ENCODE measurements at regions not wholly inside any gene's neighbourhood (a gene's known extent, or its start where the extent isn't known, plus 50 kb on each side); places are given as distances from the start of the nearest gene placed in this dataset.

GRCh38 chr10:4730998-4731397 lies 95.0 kb upstream of the AKR1E2 start:
- no peak for DNase-seq

- no peak for DNase-seq
Observed at GRCh38 chr10:4725917-4726606, 99.9 kb upstream of the AKR1E2 start.

GRCh38 chr10:4723860-4724259 lies 102.1 kb upstream of the AKR1E2 start:
- DNase-seq, result no peak

- no peak for DNase-seq
Observed at GRCh38 chr10:4721999-4722753, 103.8 kb upstream of the AKR1E2 start.

- DNase-seq, result no peak
Observed at GRCh38 chr10:4720463-4720862, 105.5 kb upstream of the AKR1E2 start.

DNA sequence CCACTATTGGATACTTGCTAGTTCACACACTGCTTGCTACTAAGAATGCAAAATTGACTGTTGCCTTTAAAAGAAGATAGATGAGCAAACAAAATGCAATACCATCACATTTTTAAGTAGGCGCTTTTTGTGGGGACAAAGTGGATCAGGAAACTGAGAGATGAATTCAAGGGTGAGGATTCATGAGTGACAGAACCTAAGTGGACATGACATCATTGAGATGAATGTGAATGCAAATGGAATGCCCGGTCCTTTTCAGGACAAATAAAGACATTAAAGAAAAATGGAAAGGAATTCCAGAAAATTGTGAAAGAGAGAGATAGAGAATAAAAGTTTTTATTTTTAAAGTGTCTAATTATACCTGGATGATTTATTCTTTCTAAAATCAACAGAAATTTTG lies 106.3 kb upstream of the AKR1E2 start:
- DNase-seq, result no peak

GRCh38 chr10:4719036-4719435 lies 107.0 kb upstream of the AKR1E2 start:
- no peak for DNase-seq

- DNase-seq, result no peak
Observed at GRCh38 chr10:4718544-4718943, 107.5 kb upstream of the AKR1E2 start.

DNA sequence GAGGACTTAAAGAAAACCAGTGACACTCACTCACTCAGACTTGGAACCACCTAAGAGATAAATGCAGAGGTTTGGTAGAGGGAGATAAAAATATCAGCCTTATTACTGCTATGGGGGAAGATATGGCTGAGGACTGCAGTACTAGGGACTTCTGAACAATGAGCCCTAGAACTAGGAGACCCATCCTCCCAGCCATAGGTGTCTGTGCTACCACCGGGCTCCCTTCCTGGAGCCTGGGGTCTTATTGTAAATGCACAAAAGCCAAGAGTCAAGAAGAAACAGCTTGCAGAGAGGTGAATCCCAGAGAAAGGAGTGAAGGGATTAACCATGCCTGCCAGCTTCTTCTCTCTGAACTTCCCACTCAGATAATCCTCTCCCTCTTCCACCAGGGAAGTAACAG lies 108.3 kb upstream of the AKR1E2 start:
- no peak for DNase-seq

GRCh38 chr10:4710858-4711257 lies 115.1 kb upstream of the AKR1E2 start:
- no peak for DNase-seq

DNA sequence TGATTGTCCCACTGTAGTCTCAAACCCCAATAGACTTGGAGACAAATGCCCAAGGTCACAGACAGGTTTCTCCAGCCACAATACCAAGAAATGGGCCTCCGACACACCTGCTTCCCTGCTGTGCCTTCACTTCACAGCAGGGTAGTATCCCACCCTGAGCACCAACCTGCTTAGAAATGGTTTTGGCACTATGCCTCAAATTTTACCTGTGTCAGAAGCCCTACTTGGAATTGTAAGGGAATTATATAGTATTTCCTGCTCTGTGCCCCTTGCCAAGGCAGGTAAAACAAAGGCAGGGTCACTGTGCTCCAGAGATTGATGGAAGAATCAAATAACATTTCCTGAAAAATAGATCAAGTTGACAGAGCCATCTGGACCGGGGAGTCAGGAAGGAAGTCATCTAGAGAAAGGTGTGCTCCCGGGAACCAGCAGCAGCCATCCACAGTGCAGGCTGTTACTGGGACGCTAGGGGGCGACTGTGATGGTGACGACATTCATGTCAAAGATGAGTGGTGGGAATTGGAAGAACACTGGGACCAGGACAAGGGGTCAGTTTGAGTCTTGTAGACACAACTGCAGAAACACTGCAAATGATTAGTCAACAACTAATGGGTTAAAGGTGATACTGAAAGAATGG lies 117.8 kb upstream of the AKR1E2 start:
- no peak for DNase-seq

DNA sequence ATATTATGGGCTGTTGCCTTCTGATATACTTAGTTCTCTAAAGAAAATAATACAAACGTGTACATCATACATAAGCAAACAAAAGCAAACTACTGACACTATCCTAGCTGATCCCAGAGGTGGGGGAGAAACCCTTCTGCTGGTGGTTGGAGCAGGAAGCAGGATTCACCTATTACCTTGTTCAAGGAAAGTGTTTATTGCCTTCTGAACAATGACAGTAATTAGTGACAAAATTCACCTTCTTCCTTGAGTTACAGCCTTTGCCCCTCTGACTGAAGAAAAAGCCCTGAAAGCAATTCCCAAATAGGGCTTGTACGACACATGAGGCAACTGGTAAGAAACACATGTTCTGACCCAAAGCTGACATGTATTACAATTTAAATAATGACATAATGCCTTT lies 118.8 kb upstream of the AKR1E2 start:
- no peak for DNase-seq

DNA sequence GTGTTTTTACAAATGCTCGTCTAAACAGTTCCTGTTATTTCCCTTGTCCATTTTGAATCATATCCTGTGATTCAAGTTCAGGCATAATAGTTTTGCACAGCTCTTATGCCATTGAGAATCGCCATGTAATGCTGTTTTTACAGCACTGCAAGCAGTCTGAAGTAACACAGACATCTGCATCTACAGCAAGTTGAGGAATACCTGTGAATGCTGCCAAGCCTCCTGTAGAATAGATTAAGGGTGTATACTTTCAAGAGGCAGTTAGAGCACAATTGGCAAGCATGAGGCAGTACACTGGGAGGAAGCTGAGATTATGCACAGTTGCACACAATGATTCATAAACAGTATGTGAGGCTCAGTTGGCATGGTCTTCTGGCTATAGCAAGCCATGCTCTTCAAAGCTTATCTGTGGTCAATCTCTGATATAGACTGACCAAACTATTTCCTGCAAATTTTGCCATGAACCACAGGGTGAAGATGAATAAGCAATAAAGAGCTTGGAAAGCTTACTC lies 121.9 kb upstream of the AKR1E2 start:
- DNase-seq, result no peak

- no peak for DNase-seq
Observed at GRCh38 chr10:4701016-4701415, 125.0 kb upstream of the AKR1E2 start.

GRCh38 chr10:4699950-4700730 lies 125.9 kb upstream of the AKR1E2 start:
- no peak for DNase-seq

DNA sequence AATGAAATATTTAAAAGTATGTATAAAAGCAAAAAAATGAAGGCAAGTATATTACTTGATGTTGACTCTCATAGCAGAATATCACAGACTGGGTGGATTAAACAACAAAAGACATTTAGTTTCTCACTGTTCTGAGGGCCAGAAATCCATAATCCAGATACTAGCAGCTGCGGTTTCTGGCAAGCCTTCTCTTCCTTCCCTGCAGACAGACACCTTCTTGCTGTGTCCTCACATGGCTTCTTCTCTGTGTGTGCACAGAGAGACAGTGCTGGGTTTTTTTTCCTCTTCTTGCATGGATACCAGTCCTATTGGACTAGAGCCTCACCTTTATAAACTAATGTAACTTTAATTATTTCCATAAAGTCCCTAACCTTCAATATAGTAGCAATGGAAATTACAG lies 127.9 kb upstream of the AKR1E2 start:
- no peak for DNase-seq

GRCh38 chr10:4696186-4696585 lies 129.8 kb upstream of the AKR1E2 start:
- no peak for DNase-seq

DNA sequence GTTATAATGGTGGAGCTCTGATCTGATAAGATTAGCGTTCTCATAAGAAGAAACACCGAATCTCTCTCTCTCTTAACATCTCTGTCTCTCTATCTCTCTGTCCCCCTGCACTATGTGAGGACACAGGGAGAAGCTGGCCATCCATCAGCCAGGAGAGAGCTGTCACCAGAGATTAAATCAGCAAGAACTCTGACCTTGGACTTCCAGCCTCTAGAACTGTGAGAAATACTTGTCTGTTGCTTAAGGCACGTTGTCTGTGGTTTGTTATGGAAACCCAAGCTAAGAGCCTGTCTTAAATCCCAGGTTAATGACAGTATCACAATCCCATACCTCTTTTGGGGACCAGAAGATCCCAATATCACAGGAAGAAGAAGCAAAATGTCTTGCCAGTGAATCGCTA lies 132.0 kb upstream of the AKR1E2 start:
- DNase-seq, result no peak

- no peak for DNase-seq
Observed at GRCh38 chr10:4692206-4692605, 133.8 kb upstream of the AKR1E2 start.

GRCh38 chr10:4691776-4692175 lies 134.2 kb upstream of the AKR1E2 start:
- DNase-seq, result no peak

GRCh38 chr10:4691301-4691700 lies 134.7 kb upstream of the AKR1E2 start:
- no peak for DNase-seq

GRCh38 chr10:4688601-4689000 lies 137.4 kb upstream of the AKR1E2 start:
- no peak for DNase-seq

DNA sequence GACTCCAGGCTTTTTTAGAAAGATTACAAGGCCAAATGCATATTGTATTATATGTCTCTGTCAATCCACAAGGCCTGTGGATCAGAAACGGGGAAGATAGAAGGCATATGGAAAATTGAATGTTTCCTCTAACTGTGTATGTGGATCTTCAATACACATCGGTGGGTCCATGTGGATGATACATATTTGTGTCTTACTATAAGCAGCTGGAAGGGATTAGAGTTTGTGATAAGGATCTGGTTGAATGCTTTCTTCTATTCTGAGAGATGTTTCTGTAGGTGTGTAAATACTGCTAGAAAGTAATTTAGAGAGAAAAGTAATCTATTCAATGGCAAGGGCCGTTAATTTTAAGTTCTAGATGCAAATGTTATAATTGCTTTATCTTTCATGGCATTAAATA lies 137.8 kb upstream of the AKR1E2 start:
- DNase-seq, result no peak
